HepG2 (cell line): ENCODE measurements at regions not wholly inside any gene's neighbourhood (a gene's known extent, or its start where the extent isn't known, plus 50 kb on each side); places are given as distances from the start of the nearest gene placed in this dataset.

Experiments used
- MTA3 ChIP-seq: sonication (generic); formaldehyde crosslinking; IDR thresholded peaks from 2 replicates; pipeline ENCODE4 v1.4.0; 2020; ENCODE audit warnings: missing genetic modification reagents
- RXRA ChIP-seq: sonication (generic); formaldehyde crosslinking; IDR thresholded peaks from 2 replicates; pipeline ENCODE4 v1.5.1; 2020; ENCODE audit warnings: missing genetic modification reagents
- TF ChIP-seq, protein P1 (sequence below): sonication (generic); formaldehyde crosslinking; IDR thresholded peaks from 2 replicates; pipeline ENCODE4 v1.8.1; 2023; ENCODE audit warnings: mild to moderate bottlenecking, moderate library complexity, missing genetic modification reagents

DNA sequence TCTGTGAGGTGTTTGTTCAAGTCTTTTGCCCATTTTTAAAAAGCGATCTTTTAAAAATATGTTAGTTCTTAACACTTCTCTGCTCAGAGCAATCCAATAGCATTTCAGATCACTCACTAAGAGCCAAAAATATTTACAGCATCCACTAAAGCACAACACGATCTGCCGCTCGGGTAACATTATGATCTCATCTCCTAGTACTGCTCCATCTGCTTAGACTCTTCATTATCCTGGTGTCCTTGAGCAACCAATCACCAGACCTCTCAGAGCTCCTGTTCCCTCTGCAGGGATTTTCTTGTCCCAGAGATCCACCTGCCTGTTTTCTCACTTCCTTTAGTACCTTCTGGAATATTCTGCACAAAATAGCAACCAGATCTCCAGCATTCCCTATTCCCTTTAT, 235.3 kb upstream of the ESRRG start:
- TF ChIP-seq, protein P1, sequence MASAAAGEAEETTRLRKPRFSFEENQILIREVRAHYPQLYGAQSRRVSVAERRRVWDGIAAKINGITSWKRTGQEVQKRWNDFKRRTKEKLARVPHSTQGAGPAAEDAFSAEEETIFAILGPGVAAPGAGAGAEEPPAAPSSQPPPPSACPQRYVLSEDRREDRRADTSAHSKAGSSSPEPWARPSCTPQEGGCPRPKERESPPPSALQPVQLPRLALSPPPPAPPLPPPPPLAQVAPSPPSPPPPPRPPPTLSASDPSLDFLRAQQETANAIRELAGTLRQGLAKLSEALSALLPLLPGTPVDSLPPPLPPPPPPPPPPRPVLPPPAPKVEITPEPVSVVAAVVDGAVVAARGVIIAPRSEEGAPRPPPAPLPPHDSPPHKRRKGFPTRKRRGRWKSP (CRISPR knock-in tag): no peak
- TF ChIP-seq MTA3 (CRISPR knock-in tag) (no peak), RXRA (CRISPR knock-in tag) (no peak)
